Pancreas (tissue), 10 donors: ENCODE measurements at regions not wholly inside any gene's neighbourhood (a gene's known extent, or its start where the extent isn't known, plus 50 kb on each side); places are given as distances from the start of the nearest gene placed in this dataset.

Experiments used
- ATAC-seq, 4 donors: fragments of 200-7000 bp; cut with Tn5 transposase; one replicate each; pipeline versions ENCODE4 v1.8.0 to v1.9.1; 2020; ENCODE audit warnings: mild to moderate bottlenecking in 4 of 4, moderate library complexity in 4 of 4
- DNase-seq, 6 donors: peaks; one replicate each; pipeline ENCODE4 v3.0.0-alpha.2; 2020
- FAIRE-seq: peaks from 2 replicates; lab custom pipeline; 2012; peaks lifted over from hg19 to GRCh38; lab: Jason Lieb, UNC
- H3K27ac ChIP-seq, 4 donors: fragments of 200-600 bp; sonication (generic); 1 replicate in 3 of 4; 2 replicates in 1 of 4; pipeline versions ENCODE4 v1.5.0 to v1.8.0; 2020
- H3K27me3 ChIP-seq, 4 donors: fragments of 200-600 bp; one replicate each; pipeline ENCODE4 v1.8.0; 2021
- H3K36me3 ChIP-seq, 3 donors: fragments of 200-600 bp; sonication (generic) in 1 of 3; one replicate each; pipeline versions ENCODE4 v1.5.0 to v1.8.0; 2020 to 2021
- H3K4me1 ChIP-seq, 3 donors: fragments of 200-600 bp; one replicate each; pipeline ENCODE4 v1.8.0; 2021
- H3K4me3 ChIP-seq, 4 donors: fragments of 200-600 bp; sonication (generic) in 2 of 4; one replicate each; pipeline versions ENCODE4 v1.5.0 to v1.8.0; 2020 to 2021
- H3K9me3 ChIP-seq, 4 donors: fragments of 200-600 bp; one replicate each; pipeline ENCODE4 v1.8.0; 2021
- CTCF ChIP-seq, 4 donors: fragments of 200-600 bp; sonication (generic) in 3 of 4; IDR thresholded peaks; one replicate each; pipeline versions ENCODE4 v1.5.0 to v1.8.0; 2021; ENCODE audit warnings: antibody characterized with exemption in 4 of 4
- WGBS, 2 donors: extraction: QIAGEN DNeasy Blood & Tissue Kit; methylation state at CpG; one replicate each; pipeline ENCODE4 v1.1.7; 2013; 5-methylcytosine and 5-hydroxymethylcytosine counted together
- intact Hi-C, 3 donors: fragments of 100-400 bp; cut with DNase I; formaldehyde crosslinking; loops; one replicate each; pipeline versions ENCODE4 v1.11.1 to v1.14.2; 2022
- donor health status: healthy with polysubstance abuse.
- donor health status: DM: no; HTN: no; CAD: no; lungs with moderate emphysema.
- donor health status: DM: no; HTN: no; CAD: no.
- donor health status: control.
- donor health status: control.
- donor health status: Bipolar disorder and iron deficiency.
- donor health status: DM: yes; HTN: yes; CAD: no.
- donor health status: DM: no; HTN: no; CAD: no.
- donor health status: DM: no; HTN: no; CAD: no.
- donor health status: DM: yes; HTN: yes; CAD: no.

GRCh38 chr6:94622783-94623182 is 954.6 kb upstream of the MANEA start:
- DNase-seq (no peak), FAIRE-seq (no peak), ATAC-seq (no peak)
- intact Hi-C loops, result no loop called here
- Histone ChIP-seq H3K4me3 (no peak overlapping the region), H3K4me1 (no peaks in the 10 kb centered on the region), H3K36me3 (no peaks in the 10 kb centered on the region), H3K27me3 (no peaks in the 10 kb centered on the region), H3K27ac (no peak overlapping the region), H3K9me3 (no peaks in the 10 kb centered on the region)
- TF ChIP-seq CTCF (IDR thresholded peaks at IDR 0.05), result no peak

GRCh38 chr6:94600636-94601035 is 976.7 kb upstream of the MANEA start:
- TF ChIP-seq CTCF (IDR thresholded peaks at IDR 0.05), result no peak
- intact Hi-C loops, result no loop called here
- no peaks in the 10 kb centered on the region for H3K36me3 ChIP-seq

GRCh38 chr6:94597487-94597886 is 979.8 kb upstream of the MANEA start:
- Histone ChIP-seq H3K9me3 (no peaks in the 10 kb centered on the region), H3K4me3 (no peak overlapping the region), H3K4me1 (no peaks in the 10 kb centered on the region), H3K36me3 (no peaks in the 10 kb centered on the region), H3K27me3 (no peaks in the 10 kb centered on the region), H3K27ac (no peak overlapping the region)
- DNase-seq (no peak), ATAC-seq (no peak), FAIRE-seq (no peak)
- intact Hi-C loops, result no loop called here
- 53 to 64% methylated on average over 2 of the region's 2 CpGs for WGBS, 2 donors
- TF ChIP-seq CTCF (IDR thresholded peaks at IDR 0.05), result no peak

More at GRCh38 chr6:94600636-94601035, 976.7 kb upstream of the MANEA start:
- 26 to 33% methylated on average over 1 of the region's 1 CpG for WGBS, 2 donors
- H3K4me3 ChIP-seq, result no peak overlapping the region
- H3K4me1 ChIP-seq, result no peaks in the 10 kb centered on the region
- H3K9me3 ChIP-seq, result no peaks in the 10 kb centered on the region
- ATAC-seq (no peak), DNase-seq (no peak), FAIRE-seq (no peak)
- no peak overlapping the region for H3K27ac ChIP-seq
- H3K27me3 ChIP-seq, result no peaks in the 10 kb centered on the region

GRCh38 chr6:94590416-94590815 is 986.9 kb upstream of the MANEA start:
- Histone ChIP-seq H3K27ac (no peak overlapping the region), H3K9me3 (no peaks in the 10 kb centered on the region), H3K4me1 (no peaks in the 10 kb centered on the region), H3K36me3 (no peaks in the 10 kb centered on the region), H3K27me3 (no peaks in the 10 kb centered on the region), H3K4me3 (no peak overlapping the region)
- 71 to 87% methylated on average over 6 of the region's 6 CpGs for WGBS, 2 donors
- DNase-seq, result no peak
- ATAC-seq, result no peak
- FAIRE-seq, result no peak
- no peak for TF ChIP-seq CTCF (IDR thresholded peaks at IDR 0.05)
- intact Hi-C loops, result no loop called here

- Histone ChIP-seq H3K4me3 (no peak overlapping the region), H3K27me3 (no peaks in the 10 kb centered on the region), H3K36me3 (no peaks in the 10 kb centered on the region), H3K27ac (no peak overlapping the region), H3K9me3 (no peaks in the 10 kb centered on the region), H3K4me1 (no peaks in the 10 kb centered on the region)
- no peak for FAIRE-seq
- no peak for TF ChIP-seq CTCF (IDR thresholded peaks at IDR 0.05)
- 62 to 69% methylated on average over 3 of the region's 3 CpGs for WGBS, 2 donors
- DNase-seq, result no peak
- intact Hi-C loops, result no loop called here
- ATAC-seq, result no peak
These were observed 989.0 kb upstream of the MANEA start for GRCh38 chr6:94588301-94588700.
